ENCODE measurements at regions not wholly inside any gene's neighbourhood (a gene's known extent, or its start where the extent isn't known, plus 50 kb on each side); places are given as distances from the start of the nearest gene placed in this dataset.

DNA sequence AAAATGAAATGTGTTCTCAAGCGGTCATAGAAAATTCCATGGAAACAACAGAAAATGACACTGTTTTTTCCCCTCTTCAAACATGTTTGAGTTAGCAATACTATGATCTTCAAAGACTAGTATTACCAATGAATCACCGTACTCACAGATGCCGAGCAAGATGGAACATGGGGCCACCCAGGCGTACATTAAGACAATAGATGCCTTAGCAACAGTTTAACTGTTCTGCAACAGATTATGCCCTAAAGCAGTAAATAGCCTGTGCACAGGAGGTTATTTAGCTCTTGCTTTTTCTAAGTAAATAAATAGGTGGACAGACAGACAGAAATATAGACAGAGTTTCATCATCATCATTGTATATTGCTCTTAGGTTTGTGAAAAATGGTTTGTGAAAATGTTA, 284.0 kb upstream of the DEFB112 start:
- TF ChIP-seq, protein P1, sequence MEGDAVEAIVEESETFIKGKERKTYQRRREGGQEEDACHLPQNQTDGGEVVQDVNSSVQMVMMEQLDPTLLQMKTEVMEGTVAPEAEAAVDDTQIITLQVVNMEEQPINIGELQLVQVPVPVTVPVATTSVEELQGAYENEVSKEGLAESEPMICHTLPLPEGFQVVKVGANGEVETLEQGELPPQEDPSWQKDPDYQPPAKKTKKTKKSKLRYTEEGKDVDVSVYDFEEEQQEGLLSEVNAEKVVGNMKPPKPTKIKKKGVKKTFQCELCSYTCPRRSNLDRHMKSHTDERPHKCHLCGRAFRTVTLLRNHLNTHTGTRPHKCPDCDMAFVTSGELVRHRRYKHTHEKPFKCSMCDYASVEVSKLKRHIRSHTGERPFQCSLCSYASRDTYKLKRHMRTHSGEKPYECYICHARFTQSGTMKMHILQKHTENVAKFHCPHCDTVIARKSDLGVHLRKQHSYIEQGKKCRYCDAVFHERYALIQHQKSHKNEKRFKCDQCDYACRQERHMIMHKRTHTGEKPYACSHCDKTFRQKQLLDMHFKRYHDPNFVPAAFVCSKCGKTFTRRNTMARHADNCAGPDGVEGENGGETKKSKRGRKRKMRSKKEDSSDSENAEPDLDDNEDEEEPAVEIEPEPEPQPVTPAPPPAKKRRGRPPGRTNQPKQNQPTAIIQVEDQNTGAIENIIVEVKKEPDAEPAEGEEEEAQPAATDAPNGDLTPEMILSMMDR (IDR thresholded peaks at IDR 0.05; ENCODE audit: low read depth, low read length) = no peak
- no peak for TF ChIP-seq EZH2phosphoT487 (IDR thresholded peaks at IDR 0.05; ENCODE audit: low read depth)
